ENCODE measurements at regions not wholly inside any gene's neighbourhood (a gene's known extent, or its start where the extent isn't known, plus 50 kb on each side); places are given as distances from the start of the nearest gene placed in this dataset.
A peak's percentile ranks its signal among the peaks of the same experiment; 100 is the strongest.
"Not testable (repeated sequence)": the region's sequence is repeated elsewhere in the genome, so short reads cannot be mapped to it uniquely, and the experiment has no call there.

DNA sequence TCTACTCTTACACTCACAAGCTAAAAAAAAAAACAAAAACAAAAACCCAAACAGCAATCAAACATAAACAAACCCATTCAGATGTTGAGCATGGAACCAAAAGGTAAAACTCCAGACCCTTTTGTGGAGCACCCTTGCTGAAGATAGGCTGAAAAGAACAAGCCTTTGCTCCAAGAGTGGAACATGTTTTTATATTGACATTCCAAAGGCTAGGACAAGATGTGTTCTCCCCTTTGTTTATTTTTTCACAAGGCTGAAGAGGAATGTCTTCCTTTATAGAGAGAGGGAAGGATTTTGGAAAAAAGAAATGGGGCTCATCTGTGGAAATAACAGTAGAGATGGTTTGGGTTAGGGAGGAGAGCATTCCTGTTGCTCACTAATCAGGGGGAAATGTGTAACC, 87.2 kb upstream of the ELMO1 start:
- no peaks in the 10 kb centered on the region for H3K36me3 Mint-ChIP-seq
- DNase-seq (ENCODE audit: low spot score in 2 of 2) (no peak), ATAC-seq (ENCODE audit: low read depth) (no peak)
- H3K4me1 Mint-ChIP-seq = no peaks in the 10 kb centered on the region
- no peak overlapping the region for H3K4me3 Mint-ChIP-seq
- H3K27ac Mint-ChIP-seq = no peak overlapping the region
- H3K27me3 Mint-ChIP-seq = peaks cover 7% of the 10 kb centered on the region
- peaks cover 3% of the 10 kb centered on the region for H3K9me3 Mint-ChIP-seq

- no peak for DNase-seq (ENCODE audit: low spot score in 2 of 2)
- no peaks in the 10 kb centered on the region for H3K36me3 Mint-ChIP-seq
- H3K4me3 Mint-ChIP-seq = no peak overlapping the region
- H3K4me1 Mint-ChIP-seq = no peaks in the 10 kb centered on the region
- H3K27me3 Mint-ChIP-seq = peaks cover 3% of the 10 kb centered on the region
- ATAC-seq (ENCODE audit: low read depth) = no peak
- H3K27ac Mint-ChIP-seq = no peak overlapping the region
- peaks cover 3% of the 10 kb centered on the region for H3K9me3 Mint-ChIP-seq
These were observed 88.0 kb upstream of the ELMO1 start for GRCh38 chr7:37536706-37537105.

DNA sequence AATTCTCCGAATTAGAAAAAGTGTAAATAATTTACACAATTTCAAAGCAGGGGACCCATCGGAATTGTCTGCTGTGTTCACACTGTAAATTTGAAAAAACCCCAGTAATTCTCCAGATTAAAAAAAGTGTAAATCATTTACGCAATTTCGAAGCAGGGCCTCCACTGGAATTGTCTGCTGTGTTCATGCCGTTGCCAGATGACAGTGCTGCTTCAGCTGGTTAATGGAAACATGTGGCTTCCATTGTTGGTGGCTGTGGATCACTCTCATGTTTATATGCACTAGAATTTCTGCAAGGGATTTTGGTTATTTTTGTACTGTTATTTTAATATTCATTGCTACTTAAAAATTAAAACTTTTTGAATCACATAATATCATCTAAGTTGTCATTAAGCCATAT, 88.8 kb upstream of the ELMO1 start:
- peaks cover 3% of the 10 kb centered on the region for H3K27me3 Mint-ChIP-seq
- H3K27ac Mint-ChIP-seq = no peak overlapping the region
- no peaks in the 10 kb centered on the region for H3K36me3 Mint-ChIP-seq
- no peak overlapping the region for H3K4me3 Mint-ChIP-seq
- peaks cover 2% of the 10 kb centered on the region for H3K4me1 Mint-ChIP-seq
- no peak for DNase-seq (ENCODE audit: low spot score in 2 of 2)
- peaks cover 3% of the 10 kb centered on the region for H3K9me3 Mint-ChIP-seq
- ATAC-seq (ENCODE audit: low read depth) = no peak

GRCh38 chr7:37538945-37539344, 90.3 kb upstream of the ELMO1 start:
- H3K9me3 Mint-ChIP-seq = peaks cover 2% of the 10 kb centered on the region
- no peaks in the 10 kb centered on the region for H3K36me3 Mint-ChIP-seq
- ATAC-seq (ENCODE audit: low read depth) (no peak), DNase-seq (ENCODE audit: low spot score in 2 of 2) (no peak)
- H3K4me3 Mint-ChIP-seq = no peak overlapping the region
- H3K4me1 Mint-ChIP-seq = peaks cover 2% of the 10 kb centered on the region
- no peaks in the 10 kb centered on the region for H3K27me3 Mint-ChIP-seq
- no peak overlapping the region for H3K27ac Mint-ChIP-seq

DNA sequence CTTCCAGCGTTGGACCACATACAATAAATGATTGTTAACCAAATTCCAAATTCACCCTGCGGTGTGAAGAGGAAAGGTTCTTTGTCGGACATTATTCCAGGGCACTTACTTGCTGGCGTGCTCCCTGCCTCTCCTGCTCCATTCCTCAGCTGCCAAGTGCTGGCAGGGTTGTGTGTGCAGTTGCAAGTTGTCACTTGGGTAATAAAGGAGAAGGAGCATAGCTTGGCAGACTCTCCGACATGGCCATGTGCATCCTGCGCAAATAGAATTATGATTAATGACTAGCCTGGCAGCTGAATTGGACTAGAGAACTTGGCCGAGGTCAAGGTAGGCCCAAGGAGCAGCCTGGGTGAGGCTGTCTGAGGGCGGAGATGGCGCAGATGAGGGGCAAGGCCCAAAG, 92.3 kb upstream of the ELMO1 start:
- H3K9me3 Mint-ChIP-seq = peaks cover 2% of the 10 kb centered on the region
- H3K4me3 Mint-ChIP-seq = no peak overlapping the region
- ATAC-seq (ENCODE audit: low read depth) (no peak), DNase-seq (ENCODE audit: low spot score in 2 of 2) (no peak)
- H3K4me1 Mint-ChIP-seq = peaks cover 2% of the 10 kb centered on the region
- no peaks in the 10 kb centered on the region for H3K36me3 Mint-ChIP-seq
- H3K27me3 Mint-ChIP-seq = peaks cover 5% of the 10 kb centered on the region
- H3K27ac Mint-ChIP-seq = no peak overlapping the region

DNA sequence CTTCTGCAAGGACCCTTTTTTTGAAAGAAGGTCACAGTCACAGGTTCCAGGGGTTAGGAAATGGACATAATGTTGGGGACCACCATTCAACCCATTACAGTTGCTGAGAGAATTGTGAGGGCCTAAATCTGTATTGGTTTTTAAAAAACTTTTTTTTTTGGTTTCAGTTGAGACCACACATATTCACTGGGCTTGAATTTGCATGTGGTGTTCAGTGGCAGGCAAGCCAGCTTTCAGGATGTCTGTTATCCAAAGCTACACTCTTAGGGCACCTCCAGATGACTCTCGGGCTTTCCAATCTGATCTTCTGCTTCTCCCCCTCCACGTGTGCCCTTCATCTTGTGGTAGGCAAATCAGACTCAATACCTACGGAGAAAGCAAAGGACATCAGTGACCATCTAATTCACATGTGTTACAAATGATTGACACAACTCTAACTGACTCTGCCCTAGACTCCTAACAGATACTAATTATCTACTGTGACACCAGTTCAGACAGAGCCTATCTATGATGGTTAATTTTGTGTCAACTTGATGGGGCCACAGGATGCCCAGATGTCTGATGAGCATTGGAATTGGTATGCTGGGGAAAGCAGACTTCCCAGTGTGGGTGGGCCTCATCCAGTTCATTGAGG, 93.3 kb upstream of the ELMO1 start:
- ATAC-seq (ENCODE audit: low read depth) (no peak), DNase-seq (ENCODE audit: low spot score in 2 of 2) (no peak)
- Mint-ChIP-seq H3K4me3 (no peak overlapping the region), H3K27me3 (peaks cover 5% of the 10 kb centered on the region), H3K4me1 (peaks cover 2% of the 10 kb centered on the region), H3K27ac (peak overlapping the region; percentile 26), H3K36me3 (no peaks in the 10 kb centered on the region), H3K9me3 (peaks cover 2% of the 10 kb centered on the region)

- Mint-ChIP-seq H3K27me3 (peaks cover 5% of the 10 kb centered on the region), H3K4me3 (no peak overlapping the region), H3K36me3 (no peaks in the 10 kb centered on the region), H3K4me1 (peaks cover 2% of the 10 kb centered on the region), H3K9me3 (peaks cover 2% of the 10 kb centered on the region), H3K27ac (no peak overlapping the region)
- no peak for DNase-seq (ENCODE audit: low spot score in 2 of 2)
- no peak for ATAC-seq (ENCODE audit: low read depth)
These were observed 97.2 kb upstream of the ELMO1 start for GRCh38 chr7:37545619-37546534.

GRCh38 chr7:37546677-37547076, 98.0 kb upstream of the ELMO1 start:
- Mint-ChIP-seq H3K27me3 (peaks cover 10% of the 10 kb centered on the region), H3K4me3 (no peak overlapping the region), H3K4me1 (peaks cover 2% of the 10 kb centered on the region), H3K36me3 (no peaks in the 10 kb centered on the region), H3K9me3 (peaks cover 2% of the 10 kb centered on the region), H3K27ac (no peak overlapping the region)
- ATAC-seq (ENCODE audit: low read depth) (no peak), DNase-seq (ENCODE audit: low spot score in 2 of 2) (no peak)

DNA sequence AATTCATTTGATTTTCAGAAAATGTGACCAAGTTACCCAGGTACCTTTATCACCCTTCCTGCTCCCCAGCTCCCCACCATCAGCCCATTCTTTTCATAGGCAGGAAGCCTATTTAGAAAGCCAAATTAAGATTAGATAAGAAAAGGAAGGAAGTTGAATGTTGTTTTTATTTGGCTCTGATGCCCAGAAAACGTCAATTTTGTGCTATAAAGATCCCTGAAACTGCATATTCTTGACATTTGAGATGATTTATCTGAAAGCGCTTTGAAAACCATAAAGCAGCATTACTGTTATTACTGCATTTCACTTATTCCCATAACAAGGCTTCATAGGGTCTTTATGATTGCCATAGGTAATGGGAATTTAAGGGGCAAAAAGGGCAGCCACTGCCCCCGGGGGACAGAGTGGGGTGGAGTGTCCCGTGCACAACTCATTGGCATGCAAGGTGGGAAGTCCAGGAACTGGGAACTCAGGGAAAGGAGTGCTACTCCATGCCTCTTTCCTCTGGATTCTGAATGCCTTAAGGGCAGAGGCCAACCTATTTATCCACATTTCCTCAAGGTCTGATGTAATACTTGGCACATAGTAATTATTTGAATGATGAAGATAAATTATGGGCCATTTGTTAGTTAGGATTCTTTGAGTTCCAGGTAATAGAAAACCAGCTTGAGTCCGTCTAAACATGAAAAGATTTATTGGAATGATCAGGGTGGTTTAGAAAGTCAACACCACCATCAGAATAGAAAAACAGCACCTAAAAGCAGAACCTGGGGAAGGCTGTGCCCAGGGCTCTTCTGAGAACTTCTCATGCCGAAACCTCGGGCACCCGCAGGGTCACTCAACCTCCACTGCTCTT, 100.6 kb upstream of the ELMO1 start:
- Mint-ChIP-seq H3K4me3 (no peak overlapping the region), H3K27me3 (peaks cover 16% of the 10 kb centered on the region), H3K4me1 (no peaks in the 10 kb centered on the region), H3K36me3 (no peaks in the 10 kb centered on the region), H3K27ac (no peak overlapping the region), H3K9me3 (no peaks in the 10 kb centered on the region)
- ATAC-seq (ENCODE audit: low read depth) (no peak), DNase-seq (ENCODE audit: low spot score in 2 of 2) (no peak)

GRCh38 chr7:37550426-37550825, 101.8 kb upstream of the ELMO1 start:
- DNase-seq (ENCODE audit: low spot score in 2 of 2) (no peak), ATAC-seq (ENCODE audit: low read depth) (no peak)
- H3K4me1 Mint-ChIP-seq = no peaks in the 10 kb centered on the region
- H3K27me3 Mint-ChIP-seq = peaks cover 14% of the 10 kb centered on the region
- no peak overlapping the region for H3K27ac Mint-ChIP-seq
- no peak overlapping the region for H3K4me3 Mint-ChIP-seq
- no peaks in the 10 kb centered on the region for H3K36me3 Mint-ChIP-seq
- no peaks in the 10 kb centered on the region for H3K9me3 Mint-ChIP-seq

DNA sequence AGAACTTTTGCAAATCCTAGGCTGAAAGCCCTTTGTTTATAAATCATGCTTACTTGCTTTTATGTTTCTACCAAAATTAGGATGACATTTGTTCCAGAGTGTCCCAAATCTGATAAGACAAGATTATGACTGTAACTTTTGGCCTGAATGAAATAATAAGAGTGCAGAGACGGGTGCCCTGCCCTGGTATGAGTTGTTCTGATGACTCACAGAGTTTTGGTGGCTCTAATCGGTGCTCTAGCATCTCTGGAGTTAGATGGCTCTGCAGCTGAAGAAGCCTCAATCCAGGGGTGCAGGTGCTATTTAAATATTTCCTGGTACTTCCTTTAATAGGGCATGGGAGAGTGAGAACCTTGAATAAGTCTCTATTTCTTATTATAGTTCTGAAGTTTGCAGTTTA, 102.2 kb upstream of the ELMO1 start:
- H3K9me3 Mint-ChIP-seq = no peaks in the 10 kb centered on the region
- no peak overlapping the region for H3K27ac Mint-ChIP-seq
- DNase-seq (ENCODE audit: low spot score in 2 of 2) (no peak), ATAC-seq (ENCODE audit: low read depth) (no peak)
- no peak overlapping the region for H3K4me3 Mint-ChIP-seq
- H3K36me3 Mint-ChIP-seq = no peaks in the 10 kb centered on the region
- no peaks in the 10 kb centered on the region for H3K4me1 Mint-ChIP-seq
- peaks cover 13% of the 10 kb centered on the region for H3K27me3 Mint-ChIP-seq

DNA sequence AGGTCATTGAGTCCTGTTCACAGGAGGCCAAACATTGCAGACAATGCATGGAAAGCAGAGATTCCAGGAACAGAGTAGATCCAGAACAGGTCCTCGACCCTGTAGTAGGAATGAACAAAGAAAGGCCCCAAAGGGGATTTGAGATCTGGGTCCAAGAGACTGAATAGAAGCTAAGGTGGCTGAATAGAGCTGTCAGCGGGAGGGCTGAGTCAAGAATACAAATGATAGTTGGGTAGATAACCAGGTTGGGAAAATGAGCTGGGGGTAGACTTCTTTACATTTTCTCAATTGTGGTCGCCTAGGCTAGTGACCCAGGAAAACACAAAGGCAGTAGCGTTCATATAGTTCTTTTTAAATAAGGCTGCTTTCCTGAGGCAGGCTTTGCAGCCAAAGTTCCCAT, 103.4 kb upstream of the ELMO1 start:
- Mint-ChIP-seq H3K27me3 (peaks cover 14% of the 10 kb centered on the region), H3K9me3 (no peaks in the 10 kb centered on the region), H3K36me3 (peaks cover 2% of the 10 kb centered on the region), H3K4me1 (no peaks in the 10 kb centered on the region), H3K27ac (no peak overlapping the region), H3K4me3 (no peak overlapping the region)
- no peak for DNase-seq (ENCODE audit: low spot score in 2 of 2)
- no peak for ATAC-seq (ENCODE audit: low read depth)

DNA sequence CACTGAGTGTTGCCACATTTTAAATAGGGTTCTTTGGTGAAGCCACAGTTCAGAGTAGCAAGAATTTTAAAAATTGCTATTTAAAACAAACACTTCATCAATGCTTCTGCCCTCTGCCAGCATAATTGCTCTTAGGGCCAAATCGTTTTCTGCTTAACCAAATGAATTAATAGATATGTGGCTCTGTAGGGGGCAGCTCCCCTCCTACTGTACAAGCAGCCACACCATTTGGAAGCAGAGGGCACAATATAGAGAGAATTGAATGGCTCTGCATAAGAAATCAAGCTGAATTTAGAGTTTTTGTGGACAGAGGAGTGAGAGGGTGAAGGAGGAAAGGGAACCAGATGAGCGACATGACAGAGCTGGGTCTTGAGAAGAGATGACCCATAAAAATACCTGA, 103.8 kb upstream of the ELMO1 start:
- not testable (repeated sequence) for H3K27ac Mint-ChIP-seq; DNase-seq (ENCODE audit: low spot score in 2 of 2); H3K36me3 Mint-ChIP-seq; H3K9me3 Mint-ChIP-seq; H3K4me3 Mint-ChIP-seq; H3K4me1 Mint-ChIP-seq; ATAC-seq (ENCODE audit: low read depth)
- H3K27me3 Mint-ChIP-seq = peaks cover 14% of the 10 kb centered on the region

DNA sequence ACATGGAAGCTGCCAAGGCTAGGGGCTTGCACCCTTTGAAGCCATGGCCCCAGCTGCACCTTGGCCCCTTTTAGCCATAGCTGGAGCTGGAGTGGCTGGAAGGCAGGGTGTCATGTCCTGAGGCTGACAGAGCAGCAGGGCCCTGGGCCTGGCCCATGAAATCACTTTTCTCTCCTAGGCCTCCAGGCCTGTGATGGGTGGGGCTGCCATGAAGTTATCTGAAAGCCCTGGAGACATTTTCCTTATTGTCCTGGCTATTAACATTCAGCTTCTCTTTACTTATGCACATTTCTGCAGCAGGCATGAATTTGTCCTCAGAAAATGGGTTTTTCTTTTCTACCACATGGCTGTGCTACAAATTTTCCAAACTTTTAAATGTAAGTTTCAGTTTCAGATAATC, 106.9 kb upstream of the ELMO1 start:
- no peak overlapping the region for H3K4me3 Mint-ChIP-seq
- H3K9me3 Mint-ChIP-seq = no peaks in the 10 kb centered on the region
- DNase-seq (ENCODE audit: low spot score in 2 of 2) (no peak), ATAC-seq (ENCODE audit: low read depth) (no peak)
- H3K27ac Mint-ChIP-seq = no peak overlapping the region
- H3K27me3 Mint-ChIP-seq = peaks cover 17% of the 10 kb centered on the region
- no peaks in the 10 kb centered on the region for H3K4me1 Mint-ChIP-seq
- H3K36me3 Mint-ChIP-seq = peaks cover 2% of the 10 kb centered on the region

Measured in memory B cell (primary cell).